H1 (cell line): ENCODE measurements at regions not wholly inside any gene's neighbourhood (a gene's known extent, or its start where the extent isn't known, plus 50 kb on each side); places are given as distances from the start of the nearest gene placed in this dataset.

Source experiments
- CHD2 ChIP-seq: IDR thresholded peaks from 2 replicates; pipeline ENCODE4 v1.6.1; 2012; ENCODE audit warnings: low read length, improper control_type of control experiment
- CHD7 ChIP-seq: fragments of 300-600 bp; sonication (generic); IDR thresholded peaks from 2 replicates; pipeline ENCODE4 v1.7.1; 2012; ENCODE audit warnings: low read length, moderate library complexity, mild to moderate bottlenecking, inconsistent platforms; ENCODE audit not compliant: insufficient replicate concordance
- JUND ChIP-seq: IDR thresholded peaks from 2 replicates; pipeline ENCODE4 v1.6.1; 2011; ENCODE audit warnings: mild to moderate bottlenecking, improper control_type of control experiment, low read length
- SIN3A ChIP-seq, 2 experiments: IDR thresholded peaks in 1 of 2; conservative IDR thresholded peaks in 1 of 2; 2 replicates each; pipeline ENCODE4 v1.6.1; 2011 to 2012; ENCODE audit warnings: low read length in 2 of 2, improper control_type of control experiment in 1 of 2, low read depth in 1 of 2, mild to moderate bottlenecking in 1 of 2

- TF ChIP-seq CHD7 (no peak), SIN3A (conservative IDR thresholded peaks at IDR 0.05 in 1 of 2, IDR thresholded peaks at IDR 0.05 in 1 of 2; ENCODE audit: low read depth in 1 of 2, low read length in 2 of 2) (no peak), JUND (no peak), CHD2 (no peak)
- TF ChIP-seq, all 59 proteins: peak for 0
Observed at GRCh38 chr22:44587737-44588310, 89.8 kb upstream of the RTL6 start (continued).
